ENCODE measurements at regions not wholly inside any gene's neighbourhood (a gene's known extent, or its start where the extent isn't known, plus 50 kb on each side); places are given as distances from the start of the nearest gene placed in this dataset.
A peak's percentile ranks its signal among the peaks of the same experiment; 100 is the strongest.

GRCh38 chr5:91269198-91269597 lies 113.9 kb downstream of the ARRDC3 start:
- TF ChIP-seq POLR2AphosphoS5 (IDR thresholded peaks at IDR 0.05) (no peak), CTCF (IDR thresholded peaks at IDR 0.05 in 8 of 11, conservative IDR thresholded peaks at IDR 0.05 in 3 of 11) (no peak), POLR2A (IDR thresholded peaks at IDR 0.05) (no peak)
- Histone ChIP-seq H3K9me3 (no peaks in the 10 kb centered on the region), H3K36me3 (no peaks in the 10 kb centered on the region), H3K4me3 (no peak overlapping the region), H3K27me3 (replicated peaks in 1 of 7) (no peaks in the 10 kb centered on the region), H3K4me1 (peaks cover 0 to 6% (median 0%) of the 10 kb centered on the region in 6 donors), H3K27ac (no peak overlapping the region)
- no peak for DNase-seq
- 81 to 87% (median 85%) methylated on average over 3 of the region's 3 CpGs for WGBS, 5 donors
- intact Hi-C loops (cut with DNase I; ENCODE audit: low total_unique reads) = no loop called here

- TF ChIP-seq CTCF (IDR thresholded peaks at IDR 0.05 in 8 of 11, conservative IDR thresholded peaks at IDR 0.05 in 3 of 11) = peak in 1 of 11 experiments; percentile 23
- TF ChIP-seq POLR2A (IDR thresholded peaks at IDR 0.05) = no peak
- peaks cover 0 to 6% (median 0%) of the 10 kb centered on the region in 6 donors for H3K4me1 ChIP-seq
- no peak overlapping the region for H3K27ac ChIP-seq
- peaks cover 0 to 5% (median 0%) of the 10 kb centered on the region in 8 donors for H3K9me3 ChIP-seq
- no peak overlapping the region for H3K4me3 ChIP-seq
- no peaks in the 10 kb centered on the region for H3K36me3 ChIP-seq
- intact Hi-C loops (cut with DNase I; ENCODE audit: low total_unique reads) = no loop called here
- H3K27me3 ChIP-seq (replicated peaks in 1 of 7) = no peaks in the 10 kb centered on the region
- 34 to 49% (median 38%) methylated on average over 3 of the region's 3 CpGs for WGBS, 5 donors
- DNase-seq = no peak
These were observed 116.9 kb downstream of the ARRDC3 start for GRCh38 chr5:91266184-91266705.

- H3K27me3 ChIP-seq (replicated peaks in 1 of 7) = no peaks in the 10 kb centered on the region
- TF ChIP-seq CTCF (IDR thresholded peaks at IDR 0.05 in 8 of 11, conservative IDR thresholded peaks at IDR 0.05 in 3 of 11) (no peak), POLR2A (IDR thresholded peaks at IDR 0.05) (no peak), POLR2AphosphoS5 (IDR thresholded peaks at IDR 0.05) (no peak)
- no peak overlapping the region for H3K27ac ChIP-seq
- intact Hi-C loops (cut with DNase I; ENCODE audit: low total_unique reads) = no loop called here
- H3K4me3 ChIP-seq = no peak overlapping the region
- DNase-seq = no peak
- H3K36me3 ChIP-seq = no peaks in the 10 kb centered on the region
- peaks cover 0 to 5% (median 0%) of the 10 kb centered on the region in 8 donors for H3K9me3 ChIP-seq
- H3K4me1 ChIP-seq = peaks cover 0 to 6% (median 0%) of the 10 kb centered on the region in 6 donors
These were observed 118.6 kb downstream of the ARRDC3 start for GRCh38 chr5:91264311-91265051.

- peaks cover 0 to 5% (median 0%) of the 10 kb centered on the region in 8 donors for H3K9me3 ChIP-seq
- intact Hi-C loops (cut with DNase I; ENCODE audit: low total_unique reads) = no loop called here
- 87 to 94% (median 92%) methylated on average over 5 of the region's 5 CpGs for WGBS, 5 donors
These were observed 119.2 kb downstream of the ARRDC3 start for GRCh38 chr5:91263898-91264297.

More at GRCh38 chr5:91263898-91264297, 119.2 kb downstream of the ARRDC3 start:
- Histone ChIP-seq H3K27me3 (replicated peaks in 1 of 7) (no peaks in the 10 kb centered on the region), H3K4me1 (peaks cover 0 to 6% (median 0%) of the 10 kb centered on the region in 6 donors), H3K4me3 (no peak overlapping the region), H3K27ac (no peak overlapping the region), H3K36me3 (no peaks in the 10 kb centered on the region)
- TF ChIP-seq POLR2A (IDR thresholded peaks at IDR 0.05) = no peak
- TF ChIP-seq CTCF (IDR thresholded peaks at IDR 0.05 in 8 of 11, conservative IDR thresholded peaks at IDR 0.05 in 3 of 11) = no peak
- TF ChIP-seq POLR2AphosphoS5 (IDR thresholded peaks at IDR 0.05) = no peak
- DNase-seq = no peak

Data from spleen (tissue), 11 donors.